Suprapubic skin (tissue), 4 donors: ENCODE measurements at regions not wholly inside any gene's neighbourhood (a gene's known extent, or its start where the extent isn't known, plus 50 kb on each side); places are given as distances from the start of the nearest gene placed in this dataset.

Experiments
- DNase-seq, 2 donors: peaks; one replicate each; pipeline ENCODE4 v3.0.0-alpha.2; 2019; ENCODE audit warnings: low spot score in 2 of 2
- H3K27ac ChIP-seq: fragments of 200-600 bp; sonication (generic); one replicate; pipeline ENCODE4 v1.5.1; 2019
- H3K27me3 ChIP-seq: fragments of 200-600 bp; sonication (generic); one replicate; pipeline ENCODE4 v1.5.1; 2019
- H3K36me3 ChIP-seq: fragments of 200-600 bp; sonication (generic); one replicate; pipeline ENCODE4 v1.5.1; 2019
- H3K4me1 ChIP-seq: fragments of 200-600 bp; sonication (generic); one replicate; pipeline ENCODE4 v1.5.1; 2019
- H3K4me3 ChIP-seq: fragments of 200-600 bp; sonication (generic); one replicate; pipeline ENCODE4 v1.5.1; 2019; ENCODE audit warnings: mild to moderate bottlenecking
- H3K9me3 ChIP-seq: fragments of 200-600 bp; sonication (generic); one replicate; pipeline ENCODE4 v1.5.1; 2019
- EP300 ChIP-seq: sonication (generic); formaldehyde crosslinking; IDR thresholded peaks from one replicate; pipeline ENCODE4 v1.6.1; 2017; ENCODE audit warnings: antibody characterized with exemption
- POLR2A ChIP-seq, 2 donors: fragments of 450-650 bp; IDR thresholded peaks; one replicate each; pipeline ENCODE4 v1.6.1; 2017; ENCODE audit warnings: antibody characterized with exemption in 2 of 2, mild to moderate bottlenecking in 2 of 2, moderate library complexity in 2 of 2
- POLR2AphosphoS5 ChIP-seq, 3 donors: sonication (generic); formaldehyde crosslinking; IDR thresholded peaks; one replicate each; pipeline ENCODE4 v1.6.1; 2017; ENCODE audit warnings: antibody characterized with exemption in 3 of 3
- WGBS: methylation state at CpG from one replicate; pipeline ENCODE4 v1.1.5; 2018; 5-methylcytosine and 5-hydroxymethylcytosine counted together
- TF ChIP-seq, protein P1 (sequence below), 2 donors: fragments of 200-600 bp in 1 of 2; fragments of 450-650 bp in 1 of 2; sonication (generic) in 1 of 2; IDR thresholded peaks; one replicate each; pipeline ENCODE4 v1.5.1; 2016 to 2019; ENCODE audit warnings: antibody characterized with exemption in 2 of 2, mild to moderate bottlenecking in 1 of 2, moderate library complexity in 1 of 2

GRCh38 chr2:210792000-210792399 lies 235.6 kb downstream of the CPS1 start:
- H3K9me3 ChIP-seq: no peaks in the 10 kb centered on the region
- no peak for DNase-seq
- H3K4me3 ChIP-seq: no peak overlapping the region
- no peaks in the 10 kb centered on the region for H3K4me1 ChIP-seq
- H3K36me3 ChIP-seq: no peaks in the 10 kb centered on the region
- TF ChIP-seq POLR2A (IDR thresholded peaks at IDR 0.05) (no peak), EP300 (no peak), POLR2AphosphoS5 (IDR thresholded peaks at IDR 0.05) (no peak)
- TF ChIP-seq, protein P1, sequence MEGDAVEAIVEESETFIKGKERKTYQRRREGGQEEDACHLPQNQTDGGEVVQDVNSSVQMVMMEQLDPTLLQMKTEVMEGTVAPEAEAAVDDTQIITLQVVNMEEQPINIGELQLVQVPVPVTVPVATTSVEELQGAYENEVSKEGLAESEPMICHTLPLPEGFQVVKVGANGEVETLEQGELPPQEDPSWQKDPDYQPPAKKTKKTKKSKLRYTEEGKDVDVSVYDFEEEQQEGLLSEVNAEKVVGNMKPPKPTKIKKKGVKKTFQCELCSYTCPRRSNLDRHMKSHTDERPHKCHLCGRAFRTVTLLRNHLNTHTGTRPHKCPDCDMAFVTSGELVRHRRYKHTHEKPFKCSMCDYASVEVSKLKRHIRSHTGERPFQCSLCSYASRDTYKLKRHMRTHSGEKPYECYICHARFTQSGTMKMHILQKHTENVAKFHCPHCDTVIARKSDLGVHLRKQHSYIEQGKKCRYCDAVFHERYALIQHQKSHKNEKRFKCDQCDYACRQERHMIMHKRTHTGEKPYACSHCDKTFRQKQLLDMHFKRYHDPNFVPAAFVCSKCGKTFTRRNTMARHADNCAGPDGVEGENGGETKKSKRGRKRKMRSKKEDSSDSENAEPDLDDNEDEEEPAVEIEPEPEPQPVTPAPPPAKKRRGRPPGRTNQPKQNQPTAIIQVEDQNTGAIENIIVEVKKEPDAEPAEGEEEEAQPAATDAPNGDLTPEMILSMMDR (IDR thresholded peaks at IDR 0.05): no peak
- H3K27ac ChIP-seq: no peak overlapping the region
- H3K27me3 ChIP-seq: no peaks in the 10 kb centered on the region
- 67% methylated on average over 3 of the region's 3 CpGs for WGBS

DNA sequence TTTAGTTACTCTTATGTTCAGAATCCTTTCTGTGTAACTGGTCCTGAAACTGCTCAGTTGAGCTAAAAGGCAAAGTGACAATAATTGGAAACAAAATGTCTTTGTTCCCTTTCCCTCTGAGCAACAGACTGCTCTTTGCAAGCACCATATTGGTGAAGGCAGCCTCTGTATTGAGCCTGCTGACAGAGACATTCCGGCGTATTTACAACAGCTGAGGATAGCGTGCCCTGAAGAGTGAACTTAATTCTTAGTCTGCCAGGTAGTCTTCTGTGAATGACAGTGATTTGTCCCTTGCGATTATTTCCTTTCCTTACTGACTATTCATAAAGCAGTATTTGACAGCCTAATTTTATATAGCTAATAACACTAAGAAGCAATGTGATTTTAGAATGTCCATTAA lies 239.1 kb downstream of the CPS1 start:
- TF ChIP-seq, protein P1 (IDR thresholded peaks at IDR 0.05): no peak
- no peak for TF ChIP-seq POLR2AphosphoS5 (IDR thresholded peaks at IDR 0.05)
- Histone ChIP-seq H3K4me3 (no peak overlapping the region), H3K4me1 (no peaks in the 10 kb centered on the region), H3K9me3 (no peaks in the 10 kb centered on the region), H3K36me3 (no peaks in the 10 kb centered on the region), H3K27ac (no peak overlapping the region), H3K27me3 (no peaks in the 10 kb centered on the region)
- 80% methylated on average over 4 of the region's 4 CpGs for WGBS
- DNase-seq: no peak

DNA sequence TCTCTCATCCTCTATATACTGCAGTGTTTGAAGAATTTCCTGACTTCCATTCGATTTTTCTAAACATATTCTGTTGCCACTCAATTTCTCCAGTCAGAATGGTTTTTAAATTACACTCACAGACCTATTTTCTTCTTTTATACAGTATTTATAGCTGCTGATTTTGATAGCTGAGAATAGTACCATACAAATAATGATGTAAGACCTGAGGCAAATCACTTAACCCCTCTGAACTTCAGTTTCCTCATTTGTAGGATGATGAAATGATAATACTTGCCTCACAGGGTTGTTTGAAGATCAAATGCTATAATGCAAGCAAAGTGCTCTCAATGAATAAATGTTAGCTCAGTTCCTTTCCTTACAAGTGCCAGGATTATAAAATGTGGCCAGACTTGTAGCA lies 241.8 kb downstream of the CPS1 start:
- H3K4me1 ChIP-seq: no peaks in the 10 kb centered on the region
- no peaks in the 10 kb centered on the region for H3K9me3 ChIP-seq
- no peak for TF ChIP-seq POLR2A (IDR thresholded peaks at IDR 0.05)
- TF ChIP-seq POLR2AphosphoS5 (IDR thresholded peaks at IDR 0.05): no peak
- WGBS: 45% methylated on average over 1 of the region's 1 CpG
- DNase-seq: no peak
- no peaks in the 10 kb centered on the region for H3K36me3 ChIP-seq
- no peaks in the 10 kb centered on the region for H3K27me3 ChIP-seq
- H3K4me3 ChIP-seq: no peak overlapping the region
- H3K27ac ChIP-seq: no peak overlapping the region

- WGBS: 88% methylated on average over 1 of the region's 1 CpG
- H3K4me3 ChIP-seq: no peak overlapping the region
- no peak for DNase-seq
- H3K9me3 ChIP-seq: no peaks in the 10 kb centered on the region
- H3K27me3 ChIP-seq: no peaks in the 10 kb centered on the region
- H3K27ac ChIP-seq: no peak overlapping the region
- no peaks in the 10 kb centered on the region for H3K36me3 ChIP-seq
- H3K4me1 ChIP-seq: no peaks in the 10 kb centered on the region
- TF ChIP-seq EP300 (no peak), POLR2A (IDR thresholded peaks at IDR 0.05) (no peak), POLR2AphosphoS5 (IDR thresholded peaks at IDR 0.05) (no peak)
- TF ChIP-seq, protein P1 (IDR thresholded peaks at IDR 0.05): no peak
These were observed 258.0 kb downstream of the CPS1 start for GRCh38 chr2:210814251-210815025.

DNA sequence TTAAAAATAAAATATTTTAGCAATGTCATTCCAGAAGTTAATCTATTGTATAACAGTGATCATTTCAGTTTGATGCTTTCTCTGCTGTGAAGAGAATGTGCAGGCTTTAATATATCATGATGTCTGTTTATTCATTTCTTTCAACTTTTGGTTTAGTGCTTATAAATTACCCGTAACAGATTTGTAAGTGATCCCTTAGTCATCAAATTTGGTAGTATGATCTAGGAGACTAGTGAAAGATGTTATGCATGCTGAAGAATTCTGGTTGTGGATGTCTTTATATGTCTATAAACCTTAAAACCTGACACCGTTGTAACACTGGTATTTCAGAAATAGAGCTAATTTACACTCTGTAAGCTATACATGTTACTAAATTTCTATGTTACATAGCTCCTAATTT lies 260.4 kb downstream of the CPS1 start:
- 82% methylated on average over 2 of the region's 2 CpGs for WGBS
- Histone ChIP-seq H3K27me3 (no peaks in the 10 kb centered on the region), H3K36me3 (no peaks in the 10 kb centered on the region), H3K4me3 (no peak overlapping the region), H3K27ac (no peak overlapping the region), H3K4me1 (no peaks in the 10 kb centered on the region), H3K9me3 (no peaks in the 10 kb centered on the region)
- TF ChIP-seq, protein P1 (IDR thresholded peaks at IDR 0.05): no peak
- no peak for DNase-seq

GRCh38 chr2:210818473-210818872 lies 262.1 kb downstream of the CPS1 start:
- Histone ChIP-seq H3K27me3 (no peaks in the 10 kb centered on the region), H3K4me1 (no peaks in the 10 kb centered on the region), H3K36me3 (no peaks in the 10 kb centered on the region), H3K27ac (no peak overlapping the region), H3K9me3 (no peaks in the 10 kb centered on the region), H3K4me3 (no peak overlapping the region)
- WGBS: 65% methylated on average over 3 of the region's 3 CpGs
- DNase-seq: no peak
- no peak for TF ChIP-seq EP300
- TF ChIP-seq, protein P1 (IDR thresholded peaks at IDR 0.05): no peak
- TF ChIP-seq POLR2AphosphoS5 (IDR thresholded peaks at IDR 0.05): no peak
- TF ChIP-seq POLR2A (IDR thresholded peaks at IDR 0.05): no peak
